PC-9 (cell line): ENCODE measurements at regions not wholly inside any gene's neighbourhood (a gene's known extent, or its start where the extent isn't known, plus 50 kb on each side); places are given as distances from the start of the nearest gene placed in this dataset.

Experiments
- BruUV-seq: library from RNA; stranded (reverse); fragments of 400-500 nt; replicated peaks from 2 replicates; lab custom pipeline; 2021; lab: Mats Ljungman, UMichigan
- CTCF ChIA-PET: fragments of 300-600 bp; sonication (Branson Sonifier 250); formaldehyde crosslinking; loops from one replicate; lab custom pipeline; 2022; ENCODE audit warnings: antibody characterized with exemption; lab: Charles Lee
- POLR2A ChIA-PET: fragments of 300-600 bp; sonication (Branson Sonifier 250); formaldehyde crosslinking; loops from one replicate; lab custom pipeline; 2022; ENCODE audit warnings: antibody characterized with exemption; ENCODE audit not compliant: unreplicated experiment; lab: Charles Lee
- DNase-seq, 2 experiments: peaks; one replicate each; pipeline versions ENCODE4 v3.0.0 to v3.0.0-alpha.2; 2015 to 2022; ENCODE audit warnings: mixed read lengths in 1 of 2
- H2AFZ ChIP-seq: fragments of 200-600 bp; sonication (generic); 2 replicates; pipeline ENCODE4 v1.8.1; 2017; ENCODE audit warnings: antibody characterized with exemption
- H3F3A ChIP-seq: fragments of 200-600 bp; sonication (generic); 2 replicates; pipeline ENCODE4 v1.8.1; 2017; ENCODE audit warnings: antibody characterized with exemption, mild to moderate bottlenecking, low read depth; ENCODE audit not compliant: insufficient read depth
- H3K27ac ChIP-seq: fragments of 200-600 bp; sonication (generic); 2 replicates; pipeline ENCODE4 v1.6.1; 2016; ENCODE audit warnings: mixed run types
- H3K27me3 ChIP-seq: fragments of 200-600 bp; sonication (generic); 2 replicates; pipeline ENCODE4 v1.6.1; 2016; ENCODE audit warnings: low read depth, mixed run types; ENCODE audit not compliant: insufficient read depth
- H3K36me3 ChIP-seq: fragments of 200-600 bp; sonication (generic); 2 replicates; pipeline ENCODE4 v1.6.1; 2016; ENCODE audit warnings: low read depth, mixed run types
- H3K4me1 ChIP-seq: fragments of 200-600 bp; sonication (generic); replicated peaks from 2 replicates; pipeline ENCODE4 v1.6.1; 2016; ENCODE audit warnings: mixed run types; ENCODE audit not compliant: insufficient read depth
- H3K4me2 ChIP-seq: fragments of 200-600 bp; sonication (generic); 2 replicates; pipeline ENCODE4 v1.6.1; 2017; ENCODE audit warnings: mixed run types
- H3K4me3 ChIP-seq: fragments of 200-600 bp; sonication (generic); 2 replicates; pipeline ENCODE4 v1.6.1; 2016; ENCODE audit warnings: mixed run types
- H3K79me2 ChIP-seq: fragments of 200-600 bp; sonication (generic); 2 replicates; pipeline ENCODE4 v1.6.1; 2017; ENCODE audit warnings: low read depth, mixed run types
- H3K9me2 ChIP-seq: fragments of 200-600 bp; sonication (generic); 2 replicates; pipeline ENCODE4 v1.8.1; 2017; ENCODE audit warnings: mild to moderate bottlenecking; ENCODE audit not compliant: insufficient read depth
- H3K9me3 ChIP-seq: fragments of 200-600 bp; sonication (generic); 2 replicates; pipeline ENCODE4 v1.8.1; 2016; ENCODE audit warnings: low read depth; ENCODE audit not compliant: insufficient read depth
- H4K20me1 ChIP-seq: fragments of 200-600 bp; sonication (generic); 2 replicates; pipeline ENCODE4 v1.8.1; 2017; ENCODE audit not compliant: insufficient read depth
- CTCF ChIP-seq: fragments of 200-600 bp; sonication (generic); conservative IDR thresholded peaks from 2 replicates; pipeline ENCODE4 v1.6.1; 2017; ENCODE audit warnings: mixed run types, antibody characterized with exemption, mild to moderate bottlenecking, moderate library complexity
- EZH2 ChIP-seq: fragments of 200-600 bp; sonication (generic); IDR thresholded peaks from 2 replicates; pipeline ENCODE4 v1.8.0; 2017; ENCODE audit warnings: antibody characterized with exemption, low read depth
- intact Hi-C: fragments of 100-400 bp; cut with micrococcal nuclease; formaldehyde crosslinking; loops from one replicate; pipeline ENCODE4 v1.10.0; 2022; ENCODE audit not compliant: unreplicated experiment

GRCh38 chr1:86258101-86258500 lies 101.5 kb upstream of the COL24A1 start:
- intact Hi-C loops: no loop called here
- DNase-seq: no peak

GRCh38 chr1:86247597-86248279 lies 91.2 kb upstream of the COL24A1 start:
- no peak overlapping the region for H2AFZ ChIP-seq
- no peaks in the 10 kb centered on the region for H3K9me3 ChIP-seq
- TF ChIP-seq EZH2: no peak
- no peak for TF ChIP-seq CTCF
- ChIA-PET CTCF (no interaction called here), POLR2A (no interaction called here)
- no peaks in the 10 kb centered on the region for H3F3A ChIP-seq
- intact Hi-C loops: no loop called here
- no peaks in the 10 kb centered on the region for H4K20me1 ChIP-seq
- H3K9me2 ChIP-seq: no peaks in the 10 kb centered on the region; the same call in 1 of the 2 replicates
- no peaks in the 10 kb centered on the region for H3K27me3 ChIP-seq
- no peaks in the 10 kb centered on the region for H3K79me2 ChIP-seq
- DNase-seq: no peak
- no peak overlapping the region for H3K4me3 ChIP-seq
- H3K4me2 ChIP-seq: no peak overlapping the region
- H3K36me3 ChIP-seq: no peaks in the 10 kb centered on the region
- H3K27ac ChIP-seq: no peak overlapping the region
- BruUV-seq: no TSS peak
- no peaks in the 10 kb centered on the region for H3K4me1 ChIP-seq

More at GRCh38 chr1:86258101-86258500, 101.5 kb upstream of the COL24A1 start:
- no peaks in the 10 kb centered on the region for H3K27me3 ChIP-seq
- H3K79me2 ChIP-seq: no peaks in the 10 kb centered on the region
- ChIA-PET CTCF (no interaction called here), POLR2A (no interaction called here)
- no peaks in the 10 kb centered on the region for H3K4me1 ChIP-seq
- no peak overlapping the region for H2AFZ ChIP-seq
- H3K9me3 ChIP-seq: no peaks in the 10 kb centered on the region
- no TSS peak for BruUV-seq
- no peaks in the 10 kb centered on the region for H3K9me2 ChIP-seq
- no peak overlapping the region for H3K4me2 ChIP-seq
- H3F3A ChIP-seq: no peaks in the 10 kb centered on the region
- no peaks in the 10 kb centered on the region for H4K20me1 ChIP-seq
- no peaks in the 10 kb centered on the region for H3K36me3 ChIP-seq
- no peak for TF ChIP-seq EZH2
- no peak for TF ChIP-seq CTCF
- H3K27ac ChIP-seq: no peak overlapping the region
- H3K4me3 ChIP-seq: no peak overlapping the region

DNA sequence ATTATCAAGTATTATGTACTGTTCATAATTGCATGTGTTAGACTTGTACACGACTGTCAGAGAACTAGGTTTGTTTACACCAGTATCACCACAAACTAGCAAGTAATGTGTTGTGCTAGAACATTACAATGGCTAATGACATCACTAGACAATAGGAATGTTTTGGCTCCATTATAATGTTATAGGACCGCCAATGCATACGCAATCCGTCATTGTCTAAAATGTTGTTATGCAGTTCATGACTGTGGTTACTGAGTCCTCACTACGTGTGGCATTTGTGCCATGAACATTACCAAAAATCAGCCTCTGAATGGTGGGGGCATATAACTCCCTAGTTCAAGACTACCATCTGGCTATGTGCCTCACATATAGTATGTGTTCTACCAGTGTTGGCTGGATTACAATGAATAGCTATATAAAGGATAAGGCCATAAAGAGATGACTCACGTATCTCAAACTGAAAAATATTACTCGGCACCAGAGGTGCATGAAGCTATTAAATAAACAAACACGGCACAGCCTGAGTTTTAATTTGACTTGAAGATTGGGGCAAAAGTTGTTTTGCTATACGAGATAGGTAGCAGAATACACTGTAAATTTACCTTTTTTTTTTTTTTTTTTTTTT lies 89.1 kb upstream of the COL24A1 start:
- TF ChIP-seq EZH2 (no peak), CTCF (no peak)
- H3K4me2 ChIP-seq: no peak overlapping the region
- H3F3A ChIP-seq: no peaks in the 10 kb centered on the region
- intact Hi-C loops: no loop called here
- H3K9me2 ChIP-seq: no peaks in the 10 kb centered on the region; the same call in 1 of the 2 replicates
- CTCF ChIA-PET: interaction anchor here (0.7 kb wide), 1 partner anchor 117 kb away, joined by 4 read pairs; no protein-coding TSS in a partner anchor
- POLR2A ChIA-PET: no interaction called here
- H2AFZ ChIP-seq: no peak overlapping the region; the same call in 1 of the 2 replicates
- H3K4me3 ChIP-seq: no peak overlapping the region
- BruUV-seq: no TSS peak
- no peak for DNase-seq
- H3K36me3 ChIP-seq: no peaks in the 10 kb centered on the region
- H3K9me3 ChIP-seq: no peaks in the 10 kb centered on the region
- no peak overlapping the region for H3K27ac ChIP-seq
- H4K20me1 ChIP-seq: no peaks in the 10 kb centered on the region
- H3K79me2 ChIP-seq: no peaks in the 10 kb centered on the region
- H3K4me1 ChIP-seq: no peaks in the 10 kb centered on the region
- H3K27me3 ChIP-seq: no peaks in the 10 kb centered on the region
